ENCODE measurements at regions not wholly inside any gene's neighbourhood (a gene's known extent, or its start where the extent isn't known, plus 50 kb on each side); places are given as distances from the start of the nearest gene placed in this dataset.
"Not testable (repeated sequence)": the region's sequence is repeated elsewhere in the genome, so short reads cannot be mapped to it uniquely, and the experiment has no call there.

DNA sequence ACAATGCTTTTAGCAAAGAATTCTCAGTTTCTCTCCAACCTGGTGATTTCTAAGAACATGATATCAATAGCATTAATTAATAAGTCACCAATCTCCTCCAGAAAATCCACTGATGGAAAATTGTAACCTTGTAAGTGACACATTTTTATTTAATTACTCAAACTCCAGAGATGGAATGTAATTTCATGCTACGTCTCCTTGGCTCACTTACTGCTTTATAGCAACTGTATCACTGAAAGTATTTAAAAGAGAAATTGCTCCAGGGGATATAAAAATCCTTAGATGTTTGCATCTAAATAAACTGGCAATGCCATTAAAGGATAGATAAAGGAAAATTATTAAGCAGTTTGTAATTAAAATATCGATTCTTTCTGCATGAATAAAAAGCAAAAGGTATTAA is 325.4 kb downstream of the TSN start:
- Histone ChIP-seq H4K20me1 (ENCODE audit: control insufficient read depth, insufficient read depth, low read depth, low read length) (no peaks in the 10 kb centered on the region), H3K4me3 (ENCODE audit: low read length) (no peak overlapping the region), H3K27me3 (ENCODE audit: control insufficient read depth, low read length) (no peaks in the 10 kb centered on the region), H3F3A (ENCODE audit: control insufficient read depth, insufficient read depth) (no peaks in the 10 kb centered on the region), H3K9me3 (ENCODE audit: control insufficient read depth, insufficient read depth, low read length) (no peaks in the 10 kb centered on the region), H3K4me1 (ENCODE audit: control insufficient read depth, low read length) (no peaks in the 10 kb centered on the region), H3K4me2 (ENCODE audit: low read length) (no peak overlapping the region), H3K36me3 (ENCODE audit: control insufficient read depth, low read length) (no peaks in the 10 kb centered on the region), H3K79me2 (ENCODE audit: control insufficient read depth, low read length) (no peaks in the 10 kb centered on the region), H3K27ac (ENCODE audit: low read depth, low read length) (no peak overlapping the region), H3K9me2 (replicated peaks; ENCODE audit: control insufficient read depth, low read length) (no peaks in the 10 kb centered on the region)
- no peak for TF ChIP-seq EZH2phosphoT487 (IDR thresholded peaks at IDR 0.05; ENCODE audit: borderline replicate concordance, low read length)
- TF ChIP-seq, protein P1, sequence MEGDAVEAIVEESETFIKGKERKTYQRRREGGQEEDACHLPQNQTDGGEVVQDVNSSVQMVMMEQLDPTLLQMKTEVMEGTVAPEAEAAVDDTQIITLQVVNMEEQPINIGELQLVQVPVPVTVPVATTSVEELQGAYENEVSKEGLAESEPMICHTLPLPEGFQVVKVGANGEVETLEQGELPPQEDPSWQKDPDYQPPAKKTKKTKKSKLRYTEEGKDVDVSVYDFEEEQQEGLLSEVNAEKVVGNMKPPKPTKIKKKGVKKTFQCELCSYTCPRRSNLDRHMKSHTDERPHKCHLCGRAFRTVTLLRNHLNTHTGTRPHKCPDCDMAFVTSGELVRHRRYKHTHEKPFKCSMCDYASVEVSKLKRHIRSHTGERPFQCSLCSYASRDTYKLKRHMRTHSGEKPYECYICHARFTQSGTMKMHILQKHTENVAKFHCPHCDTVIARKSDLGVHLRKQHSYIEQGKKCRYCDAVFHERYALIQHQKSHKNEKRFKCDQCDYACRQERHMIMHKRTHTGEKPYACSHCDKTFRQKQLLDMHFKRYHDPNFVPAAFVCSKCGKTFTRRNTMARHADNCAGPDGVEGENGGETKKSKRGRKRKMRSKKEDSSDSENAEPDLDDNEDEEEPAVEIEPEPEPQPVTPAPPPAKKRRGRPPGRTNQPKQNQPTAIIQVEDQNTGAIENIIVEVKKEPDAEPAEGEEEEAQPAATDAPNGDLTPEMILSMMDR (IDR thresholded peaks at IDR 0.05; ENCODE audit: low read depth, low read length, poor library complexity, severe bottlenecking): no peak

DNA sequence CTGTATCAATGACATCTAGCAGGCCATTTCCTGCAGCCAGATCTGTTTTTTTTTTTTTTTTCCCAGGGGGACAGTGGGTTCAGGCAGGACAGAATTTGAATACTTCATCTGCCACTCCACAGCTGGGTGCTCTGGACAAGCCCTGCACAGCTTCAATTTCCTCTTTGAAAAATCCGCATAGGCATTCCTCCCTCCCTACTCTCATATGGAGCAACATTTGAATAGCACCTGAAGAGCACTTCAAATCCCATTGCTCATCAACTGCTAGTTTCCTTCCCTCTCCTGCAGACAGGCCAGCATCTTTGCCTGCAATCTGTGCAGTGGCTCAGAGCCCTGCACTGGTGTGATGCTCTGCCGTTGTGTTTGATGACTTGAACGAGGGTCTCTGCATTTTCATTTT is 326.3 kb downstream of the TSN start:
- Histone ChIP-seq H3K79me2 (ENCODE audit: control insufficient read depth, low read length) (no peaks in the 10 kb centered on the region), H3K4me2 (ENCODE audit: low read length) (no peak overlapping the region), H3K4me3 (ENCODE audit: low read length) (no peak overlapping the region), H3K27me3 (ENCODE audit: control insufficient read depth, low read length) (no peaks in the 10 kb centered on the region), H4K20me1 (ENCODE audit: control insufficient read depth, insufficient read depth, low read depth, low read length) (no peaks in the 10 kb centered on the region), H3K9me2 (replicated peaks; ENCODE audit: control insufficient read depth, low read length) (no peaks in the 10 kb centered on the region), H3F3A (ENCODE audit: control insufficient read depth, insufficient read depth) (no peaks in the 10 kb centered on the region), H3K36me3 (ENCODE audit: control insufficient read depth, low read length) (no peaks in the 10 kb centered on the region), H3K4me1 (ENCODE audit: control insufficient read depth, low read length) (no peaks in the 10 kb centered on the region), H3K9me3 (ENCODE audit: control insufficient read depth, insufficient read depth, low read length) (no peaks in the 10 kb centered on the region), H3K27ac (ENCODE audit: low read depth, low read length) (no peak overlapping the region)
- TF ChIP-seq, protein P1 (IDR thresholded peaks at IDR 0.05; ENCODE audit: low read depth, low read length, poor library complexity, severe bottlenecking): no peak
- no peak for TF ChIP-seq EZH2phosphoT487 (IDR thresholded peaks at IDR 0.05; ENCODE audit: borderline replicate concordance, low read length)

DNA sequence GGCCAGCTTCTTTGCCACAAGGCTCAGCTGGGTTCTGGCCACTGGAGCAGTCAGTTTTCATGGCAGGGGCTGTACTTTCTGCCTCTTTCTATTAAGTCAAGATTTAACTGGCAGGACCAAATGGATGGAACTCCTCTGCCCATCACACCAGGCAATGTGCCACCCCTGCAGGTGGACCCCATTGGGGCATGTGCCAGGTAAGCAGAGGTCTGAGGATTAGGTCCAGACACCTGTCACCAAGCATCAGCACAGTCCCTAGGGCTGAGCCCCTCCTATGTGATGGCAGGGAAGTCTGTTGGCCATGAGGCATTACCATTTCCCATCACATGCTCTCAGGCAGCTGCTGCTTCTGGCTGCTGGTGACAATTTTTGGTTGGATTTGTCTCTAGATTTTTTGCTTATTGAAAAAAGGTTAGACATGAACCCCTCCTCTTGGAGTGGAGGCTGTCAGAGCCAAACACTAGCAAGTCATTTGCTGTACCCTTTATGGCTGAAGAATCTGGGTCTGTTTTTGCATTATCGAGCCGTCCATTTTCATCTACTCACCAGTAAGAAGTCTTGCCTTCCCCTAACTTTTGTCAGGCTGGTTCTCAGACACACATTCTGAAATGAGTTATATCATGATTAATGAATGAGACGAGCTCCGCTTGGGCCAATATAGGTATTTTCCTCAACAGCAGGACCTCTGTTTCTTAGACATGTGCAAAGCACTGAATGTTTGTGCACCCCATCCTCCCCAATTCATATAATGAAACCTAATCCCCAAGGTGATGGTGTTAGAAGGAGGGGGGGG is 328.0 kb downstream of the TSN start:
- no peaks in the 10 kb centered on the region for H4K20me1 ChIP-seq (ENCODE audit: control insufficient read depth, insufficient read depth, low read depth, low read length)
- no peaks in the 10 kb centered on the region for H3F3A ChIP-seq (ENCODE audit: control insufficient read depth, insufficient read depth)
- H3K27ac ChIP-seq (ENCODE audit: low read depth, low read length): no peak overlapping the region
- no peak overlapping the region for H3K4me3 ChIP-seq (ENCODE audit: low read length)
- no peaks in the 10 kb centered on the region for H3K9me2 ChIP-seq (replicated peaks; ENCODE audit: control insufficient read depth, low read length)
- no peaks in the 10 kb centered on the region for H3K36me3 ChIP-seq (ENCODE audit: control insufficient read depth, low read length)
- no peaks in the 10 kb centered on the region for H3K27me3 ChIP-seq (ENCODE audit: control insufficient read depth, low read length)
- H3K4me1 ChIP-seq (ENCODE audit: control insufficient read depth, low read length): no peaks in the 10 kb centered on the region
- TF ChIP-seq, protein P1 (IDR thresholded peaks at IDR 0.05; ENCODE audit: low read depth, low read length, poor library complexity, severe bottlenecking): no peak
- TF ChIP-seq EZH2phosphoT487 (IDR thresholded peaks at IDR 0.05; ENCODE audit: borderline replicate concordance, low read length): no peak
- H3K4me2 ChIP-seq (ENCODE audit: low read length): no peak overlapping the region
- no peaks in the 10 kb centered on the region for H3K9me3 ChIP-seq (ENCODE audit: control insufficient read depth, insufficient read depth, low read length)
- no peaks in the 10 kb centered on the region for H3K79me2 ChIP-seq (ENCODE audit: control insufficient read depth, low read length)

DNA sequence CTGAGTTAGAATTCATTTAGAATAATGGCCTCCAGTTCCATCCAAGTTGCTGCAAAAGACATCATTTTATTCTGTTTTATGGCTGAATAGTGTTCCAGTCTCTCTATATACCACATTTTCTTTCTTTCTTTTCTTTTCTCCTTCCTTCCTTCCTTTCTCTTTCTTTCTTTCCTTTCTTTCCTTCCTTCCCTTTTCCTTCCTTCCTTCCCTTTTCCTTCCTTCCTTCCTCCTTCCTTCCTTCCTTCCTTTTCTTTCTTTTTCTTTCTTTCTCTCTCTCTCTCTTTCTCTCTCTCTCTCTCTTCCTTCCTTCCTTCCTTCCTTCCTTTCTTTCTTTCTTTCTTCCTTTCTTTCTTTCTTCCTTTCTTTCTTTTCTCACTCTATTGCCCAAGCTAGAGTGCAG is 330.2 kb downstream of the TSN start:
- not testable (repeated sequence) for H3K4me3 ChIP-seq (ENCODE audit: low read length); H3K9me3 ChIP-seq (ENCODE audit: control insufficient read depth, insufficient read depth, low read length); H4K20me1 ChIP-seq (ENCODE audit: control insufficient read depth, insufficient read depth, low read depth, low read length); H3K79me2 ChIP-seq (ENCODE audit: control insufficient read depth, low read length); H3K36me3 ChIP-seq (ENCODE audit: control insufficient read depth, low read length); H3K9me2 ChIP-seq (replicated peaks; ENCODE audit: control insufficient read depth, low read length); H3K27me3 ChIP-seq (ENCODE audit: control insufficient read depth, low read length); H3F3A ChIP-seq (ENCODE audit: control insufficient read depth, insufficient read depth); H3K4me2 ChIP-seq (ENCODE audit: low read length); H3K4me1 ChIP-seq (ENCODE audit: control insufficient read depth, low read length); H3K27ac ChIP-seq (ENCODE audit: low read depth, low read length)
